ENCODE measurements at regions not wholly inside any gene's neighbourhood (a gene's known extent, or its start where the extent isn't known, plus 50 kb on each side); places are given as distances from the start of the nearest gene placed in this dataset.

GRCh38 chr6:76817429-76817828, 645.9 kb downstream of the HTR1B start:
- Histone ChIP-seq H3K27ac (replicated peaks) (no peak overlapping the region), H3K4me3 (replicated peaks; ENCODE audit: insufficient read depth, low read length) (no peak overlapping the region), H3K27me3 (ENCODE audit: insufficient read depth, poor library complexity, severe bottlenecking) (no peaks in the 10 kb centered on the region)
- TF ChIP-seq CTCF (IDR thresholded peaks at IDR 0.05; ENCODE audit: insufficient read depth, low read length), result no peak
- no peak for TF ChIP-seq SPI1 (IDR thresholded peaks at IDR 0.05; ENCODE audit: borderline replicate concordance, low read depth)
- TF ChIP-seq POLR2AphosphoS5 (IDR thresholded peaks at IDR 0.05; ENCODE audit: low read depth), result no peak
- no peak for TF ChIP-seq GABPA (IDR thresholded peaks at IDR 0.05; ENCODE audit: low read depth)
- no peak for TF ChIP-seq REST (IDR thresholded peaks at IDR 0.05; ENCODE audit: insufficient replicate concordance, low read depth)
- no peak for DNase-seq (ENCODE audit: low read depth in 1 of 2, low spot score in 1 of 2)

GRCh38 chr6:76814496-76815458, 648.5 kb downstream of the HTR1B start:
- no peak for TF ChIP-seq CTCF (IDR thresholded peaks at IDR 0.05; ENCODE audit: insufficient read depth, low read length)
- TF ChIP-seq SPI1 (IDR thresholded peaks at IDR 0.05; ENCODE audit: borderline replicate concordance, low read depth), result no peak
- TF ChIP-seq GABPA (IDR thresholded peaks at IDR 0.05; ENCODE audit: low read depth), result no peak
- no peak for DNase-seq (ENCODE audit: low read depth in 1 of 2, low spot score in 1 of 2)
- no peaks in the 10 kb centered on the region for H3K27me3 ChIP-seq (ENCODE audit: insufficient read depth, poor library complexity, severe bottlenecking)

GRCh38 chr6:76810286-76810685, 653.0 kb downstream of the HTR1B start:
- Histone ChIP-seq H3K27me3 (ENCODE audit: insufficient read depth, poor library complexity, severe bottlenecking) (no peaks in the 10 kb centered on the region), H3K4me3 (replicated peaks; ENCODE audit: insufficient read depth, low read length) (no peak overlapping the region), H3K27ac (replicated peaks) (no peak overlapping the region)
- TF ChIP-seq REST (IDR thresholded peaks at IDR 0.05; ENCODE audit: insufficient replicate concordance, low read depth), result no peak
- TF ChIP-seq SPI1 (IDR thresholded peaks at IDR 0.05; ENCODE audit: borderline replicate concordance, low read depth), result no peak
- TF ChIP-seq CTCF (IDR thresholded peaks at IDR 0.05; ENCODE audit: insufficient read depth, low read length), result no peak
- no peak for TF ChIP-seq GABPA (IDR thresholded peaks at IDR 0.05; ENCODE audit: low read depth)
- no peak for TF ChIP-seq POLR2AphosphoS5 (IDR thresholded peaks at IDR 0.05; ENCODE audit: low read depth)
- no peak for DNase-seq (ENCODE audit: low read depth in 1 of 2, low spot score in 1 of 2)

More at GRCh38 chr6:76814496-76815458, 648.5 kb downstream of the HTR1B start:
- H3K4me3 ChIP-seq (replicated peaks; ENCODE audit: insufficient read depth, low read length), result no peak overlapping the region
- H3K27ac ChIP-seq (replicated peaks), result no peak overlapping the region

Data from HL-60 (cell line).